Neural cell (in vitro differentiated cells): ENCODE measurements at regions not wholly inside any gene's neighbourhood (a gene's known extent, or its start where the extent isn't known, plus 50 kb on each side); places are given as distances from the start of the nearest gene placed in this dataset.

Experiments used
- H2AFZ ChIP-seq: fragments of 200-600, 300-800 bp; sonication (generic), shearing (Covaris generic); 2 replicates; pipeline ENCODE4 v1.6.0; 2014; ENCODE audit warnings: low read depth, mild to moderate bottlenecking, antibody characterized with exemption, low read length, moderate library complexity
- H3F3A ChIP-seq: fragments of 200-600 bp; shearing (Covaris generic); 2 replicates; pipeline ENCODE4 v1.6.1; 2016; ENCODE audit warnings: mild to moderate bottlenecking, moderate library complexity, mixed read lengths, antibody characterized with exemption, low read length; ENCODE audit not compliant: insufficient read depth, poor library complexity, severe bottlenecking
- H3K27ac ChIP-seq: fragments of 200-600, 300-800 bp; sonication (generic), shearing (Covaris generic); 2 replicates; pipeline ENCODE4 v1.5.1; 2014; ENCODE audit warnings: mild to moderate bottlenecking, low read length, moderate library complexity
- H3K27me3 ChIP-seq: fragments of 300-800, 200-600 bp; sonication (generic), shearing (Covaris generic); 2 replicates; pipeline ENCODE4 v1.6.0; 2014; ENCODE audit warnings: mild to moderate bottlenecking, low read depth, low read length, moderate library complexity; ENCODE audit not compliant: insufficient read depth
- H3K36me3 ChIP-seq: fragments of 300-800, 200-600 bp; sonication (generic), shearing (Covaris generic); 2 replicates; pipeline ENCODE4 v1.5.1; 2014; ENCODE audit warnings: mild to moderate bottlenecking, antibody characterized with exemption, low read length, moderate library complexity; ENCODE audit not compliant: insufficient read depth
- H3K4me2 ChIP-seq: fragments of 300-800, 200-600 bp; sonication (generic), shearing (Covaris generic); 2 replicates; pipeline ENCODE4 v1.6.0; 2014; ENCODE audit warnings: mild to moderate bottlenecking, low read length
- H3K4me3 ChIP-seq: fragments of 300-800, 200-600 bp; sonication (generic), shearing (Covaris generic); 2 replicates; pipeline ENCODE4 v1.5.1; 2014; ENCODE audit warnings: mild to moderate bottlenecking, low read length, moderate library complexity
- H3K79me2 ChIP-seq: fragments of 200-600 bp; shearing (Covaris generic); replicated peaks from 2 replicates; pipeline ENCODE4 v1.6.0; 2014; ENCODE audit warnings: mild to moderate bottlenecking, low read length, moderate library complexity; ENCODE audit not compliant: insufficient read depth
- H3K9ac ChIP-seq: fragments of 300-800, 200-600 bp; sonication (generic), shearing (Covaris generic); 2 replicates; pipeline ENCODE4 v1.6.1; 2016; ENCODE audit warnings: mild to moderate bottlenecking, low read length, mixed read lengths
- H3K9me2 ChIP-seq: fragments of 200-600 bp; shearing (Covaris generic); 2 replicates; pipeline ENCODE4 v1.6.1; 2016; ENCODE audit warnings: mild to moderate bottlenecking, low read length, mixed read lengths; ENCODE audit not compliant: insufficient read depth
- H3K9me3 ChIP-seq: fragments of 200-600, 300-800 bp; sonication (generic), shearing (Covaris generic); 2 replicates; pipeline ENCODE4 v1.6.1; 2016; ENCODE audit warnings: mild to moderate bottlenecking, mixed run types, low read length, moderate library complexity, mixed read lengths
- H4K20me1 ChIP-seq: fragments of 200-600 bp; shearing (Covaris generic); 2 replicates; pipeline ENCODE4 v1.6.1; 2016; ENCODE audit warnings: mild to moderate bottlenecking, mixed run types; ENCODE audit not compliant: insufficient read depth
- CTCF ChIP-seq: fragments of 450-650 bp; IDR thresholded peaks from 2 replicates; pipeline ENCODE4 v1.5.1; 2014; ENCODE audit warnings: antibody characterized with exemption, mild to moderate bottlenecking, moderate library complexity; ENCODE audit not compliant: poor library complexity, severe bottlenecking
- EZH2 ChIP-seq: fragments of 200-600, 300-800 bp; shearing (Covaris generic), sonication (generic); IDR thresholded peaks from 2 replicates; pipeline ENCODE4 v1.6.1; 2014; ENCODE audit warnings: antibody characterized with exemption, low read length, borderline replicate concordance, mild to moderate bottlenecking; ENCODE audit not compliant: insufficient read depth, poor library complexity, severe bottlenecking
- MXI1 ChIP-seq: fragments of 450-650 bp; conservative IDR thresholded peaks from 2 replicates; pipeline ENCODE4 v1.6.1; 2014; ENCODE audit warnings: antibody characterized with exemption, mild to moderate bottlenecking; ENCODE audit not compliant: poor library complexity, severe bottlenecking
- POLR2AphosphoS5 ChIP-seq: IDR thresholded peaks from 2 replicates; pipeline ENCODE4 v1.6.1; 2012
- SMC3 ChIP-seq: fragments of 450-650 bp; conservative IDR thresholded peaks from 2 replicates; pipeline ENCODE4 v1.6.1; 2014; ENCODE audit warnings: antibody characterized with exemption, mild to moderate bottlenecking, moderate library complexity; ENCODE audit not compliant: poor library complexity
- TAF1 ChIP-seq: IDR thresholded peaks from 2 replicates; pipeline ENCODE4 v1.6.1; 2012; ENCODE audit warnings: low read depth
- TF ChIP-seq, protein P1 (sequence below): IDR thresholded peaks from 2 replicates; pipeline ENCODE4 v1.6.1; 2012; ENCODE audit warnings: borderline replicate concordance

GRCh38 chr9:108290839-108291585 is 564.8 kb downstream of the ACTL7B start:
- Histone ChIP-seq H3K27ac (no peak overlapping the region), H2AFZ (no peak overlapping the region), H3K4me3 (no peak overlapping the region), H3K9me2 (no peaks in the 10 kb centered on the region), H3K36me3 (no peaks in the 10 kb centered on the region), H4K20me1 (no peaks in the 10 kb centered on the region), H3K9me3 (no peaks in the 10 kb centered on the region), H3F3A (no peaks in the 10 kb centered on the region), H3K27me3 (no peaks in the 10 kb centered on the region), H3K9ac (no peak overlapping the region), H3K4me2 (no peak overlapping the region), H3K79me2 (no peaks in the 10 kb centered on the region)
- no peak for TF ChIP-seq EZH2
- no peak for TF ChIP-seq TAF1
- TF ChIP-seq MXI1 = no peak

DNA sequence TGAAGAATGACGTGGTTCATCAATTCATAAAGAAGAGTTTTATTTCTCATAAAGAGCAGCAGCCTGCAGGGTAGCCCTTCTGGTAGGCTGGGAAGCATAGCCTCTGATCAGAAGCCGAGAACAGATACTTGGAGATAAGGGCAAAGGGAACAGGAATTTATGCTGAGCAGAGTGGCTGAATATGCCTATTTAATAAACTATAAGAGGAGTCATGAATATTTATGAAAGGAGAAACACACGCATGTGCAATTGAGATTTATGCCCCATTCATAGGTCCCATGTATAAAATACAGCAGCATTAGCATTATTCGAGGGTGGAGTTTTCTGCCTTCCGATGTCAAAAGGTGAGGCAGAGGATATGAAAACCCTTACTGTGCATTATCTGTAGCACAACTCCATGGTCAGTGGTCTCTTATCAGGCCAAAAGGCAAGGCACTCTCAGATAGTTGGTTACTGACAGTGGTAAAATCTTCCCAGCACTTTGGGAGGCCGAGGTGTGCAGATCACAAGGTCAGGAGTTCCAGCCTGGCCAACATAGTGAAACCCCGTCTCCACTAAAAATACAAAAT is 569.1 kb downstream of the ACTL7B start:
- H3K79me2 ChIP-seq = no peaks in the 10 kb centered on the region
- H2AFZ ChIP-seq = no peak overlapping the region

More for the DNA sequence above, 569.1 kb downstream of the ACTL7B start:
- H3K4me2 ChIP-seq = no peak overlapping the region
- no peak overlapping the region for H3K9ac ChIP-seq
- no peaks in the 10 kb centered on the region for H3K27me3 ChIP-seq
- no peaks in the 10 kb centered on the region for H3K9me2 ChIP-seq
- no peaks in the 10 kb centered on the region for H3F3A ChIP-seq
- TF ChIP-seq SMC3 = no peak
- TF ChIP-seq, protein P1, sequence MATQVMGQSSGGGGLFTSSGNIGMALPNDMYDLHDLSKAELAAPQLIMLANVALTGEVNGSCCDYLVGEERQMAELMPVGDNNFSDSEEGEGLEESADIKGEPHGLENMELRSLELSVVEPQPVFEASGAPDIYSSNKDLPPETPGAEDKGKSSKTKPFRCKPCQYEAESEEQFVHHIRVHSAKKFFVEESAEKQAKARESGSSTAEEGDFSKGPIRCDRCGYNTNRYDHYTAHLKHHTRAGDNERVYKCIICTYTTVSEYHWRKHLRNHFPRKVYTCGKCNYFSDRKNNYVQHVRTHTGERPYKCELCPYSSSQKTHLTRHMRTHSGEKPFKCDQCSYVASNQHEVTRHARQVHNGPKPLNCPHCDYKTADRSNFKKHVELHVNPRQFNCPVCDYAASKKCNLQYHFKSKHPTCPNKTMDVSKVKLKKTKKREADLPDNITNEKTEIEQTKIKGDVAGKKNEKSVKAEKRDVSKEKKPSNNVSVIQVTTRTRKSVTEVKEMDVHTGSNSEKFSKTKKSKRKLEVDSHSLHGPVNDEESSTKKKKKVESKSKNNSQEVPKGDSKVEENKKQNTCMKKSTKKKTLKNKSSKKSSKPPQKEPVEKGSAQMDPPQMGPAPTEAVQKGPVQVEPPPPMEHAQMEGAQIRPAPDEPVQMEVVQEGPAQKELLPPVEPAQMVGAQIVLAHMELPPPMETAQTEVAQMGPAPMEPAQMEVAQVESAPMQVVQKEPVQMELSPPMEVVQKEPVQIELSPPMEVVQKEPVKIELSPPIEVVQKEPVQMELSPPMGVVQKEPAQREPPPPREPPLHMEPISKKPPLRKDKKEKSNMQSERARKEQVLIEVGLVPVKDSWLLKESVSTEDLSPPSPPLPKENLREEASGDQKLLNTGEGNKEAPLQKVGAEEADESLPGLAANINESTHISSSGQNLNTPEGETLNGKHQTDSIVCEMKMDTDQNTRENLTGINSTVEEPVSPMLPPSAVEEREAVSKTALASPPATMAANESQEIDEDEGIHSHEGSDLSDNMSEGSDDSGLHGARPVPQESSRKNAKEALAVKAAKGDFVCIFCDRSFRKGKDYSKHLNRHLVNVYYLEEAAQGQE = no peak
- TF ChIP-seq POLR2AphosphoS5 = no peak
- no peak for TF ChIP-seq CTCF
- no peak overlapping the region for H3K4me3 ChIP-seq
- no peaks in the 10 kb centered on the region for H3K36me3 ChIP-seq
- no peaks in the 10 kb centered on the region for H4K20me1 ChIP-seq
- no peak overlapping the region for H3K27ac ChIP-seq
- H3K9me3 ChIP-seq = no peaks in the 10 kb centered on the region
